ENCODE measurements at regions not wholly inside any gene's neighbourhood (a gene's known extent, or its start where the extent isn't known, plus 50 kb on each side); places are given as distances from the start of the nearest gene placed in this dataset.

DNA sequence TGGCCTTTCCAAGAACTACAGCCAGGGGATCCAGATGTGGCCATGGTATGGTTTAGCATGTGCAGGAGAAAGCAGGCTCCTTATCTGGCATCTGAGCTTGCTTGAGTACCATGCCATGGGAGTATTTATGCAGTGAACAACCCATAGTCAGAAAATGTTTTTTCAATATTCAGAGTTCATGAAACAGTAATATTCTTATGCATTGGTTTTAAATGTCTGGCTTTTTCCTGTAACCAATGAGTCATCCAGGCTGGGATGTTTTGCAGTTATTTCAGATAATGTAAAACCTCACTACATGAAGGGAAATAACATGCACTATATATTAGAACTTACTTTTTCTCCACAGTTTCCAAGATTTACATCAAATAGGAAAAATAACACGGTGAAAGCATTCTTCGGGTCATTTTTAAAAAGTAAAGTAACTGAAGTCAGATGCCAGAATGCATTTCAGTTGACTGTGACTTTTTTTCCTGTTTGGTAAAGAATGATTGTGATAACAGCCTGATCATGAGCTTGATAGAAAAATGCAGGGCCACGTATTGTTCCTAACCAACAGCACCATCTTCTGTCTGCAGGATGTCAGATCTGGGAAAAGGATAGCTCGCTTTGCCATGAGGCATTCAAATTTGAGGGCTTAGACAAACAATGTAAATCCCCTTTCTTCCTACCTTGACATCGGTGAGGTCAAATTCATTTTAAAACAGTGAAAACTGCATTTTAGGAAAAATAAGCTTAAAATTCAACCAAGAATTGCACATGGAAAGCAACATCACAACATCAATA is 152.8 kb downstream of the DSC3 start:
- TF ChIP-seq POLR2A (IDR thresholded peaks at IDR 0.05) (no peak), CTCF (IDR thresholded peaks at IDR 0.05) (no peak)
- H3K4me3 ChIP-seq (ENCODE audit: low read depth, poor library complexity, severe bottlenecking), result no peak overlapping the region
- intact Hi-C loops (cut with DNase I; ENCODE audit: low total_unique reads), result no loop called here
- DNase-seq (ENCODE audit: low spot score in 2 of 2), result no peak
- 45 to 46% methylated on average over 5 of the region's 5 CpGs for WGBS, 2 donors

DNA sequence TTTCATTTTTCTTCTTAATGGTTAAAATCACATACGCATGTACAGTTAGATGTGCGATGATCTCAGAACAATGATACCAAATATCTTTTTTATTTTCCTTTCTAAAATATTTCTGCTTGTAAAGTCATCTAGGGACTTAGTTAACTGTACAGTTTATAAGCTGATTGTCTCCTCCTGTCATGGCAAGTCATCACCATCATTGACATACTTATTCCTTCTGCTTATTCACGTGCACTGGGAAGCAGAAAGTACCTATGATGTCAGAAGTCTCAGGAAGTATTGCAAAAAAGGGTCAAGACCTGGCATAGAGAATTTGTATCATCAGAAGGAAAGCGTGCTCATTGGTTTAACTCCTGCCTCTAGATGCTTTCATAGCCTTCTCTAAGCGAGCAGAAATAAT is 154.2 kb downstream of the DSC3 start:
- intact Hi-C loops (cut with DNase I; ENCODE audit: low total_unique reads), result no loop called here
- 86 to 87% methylated on average over 5 of the region's 5 CpGs for whole genome bisulfite sequencing, 2 donors
- DNase-seq (ENCODE audit: low spot score in 2 of 2), result no peak
- TF ChIP-seq CTCF (IDR thresholded peaks at IDR 0.05) (no peak), POLR2A (IDR thresholded peaks at IDR 0.05) (no peak)
- no peak overlapping the region for H3K4me3 ChIP-seq (ENCODE audit: low read depth, poor library complexity, severe bottlenecking)

DNA sequence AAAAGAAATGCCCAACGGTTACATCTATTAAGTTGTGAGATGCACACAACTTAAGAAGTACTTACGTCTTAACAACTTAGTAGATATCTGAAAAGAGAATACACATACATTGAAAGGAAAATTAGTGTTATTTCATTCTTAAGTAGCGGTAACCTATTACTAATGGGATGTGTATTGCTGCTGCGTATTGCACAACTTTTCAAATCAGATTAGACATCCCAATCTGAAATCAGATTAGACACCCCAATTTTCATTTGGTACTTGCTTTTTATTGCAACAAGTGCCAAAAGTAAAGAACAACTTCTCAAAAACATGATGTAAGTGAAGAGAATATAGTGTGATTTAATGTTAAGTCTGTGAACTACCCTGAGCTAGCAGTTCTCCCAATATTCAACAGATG is 155.5 kb downstream of the DSC3 start:
- 90 to 92% methylated on average over 4 of the region's 4 CpGs for WGBS, 2 donors
- H3K4me3 ChIP-seq (ENCODE audit: low read depth, poor library complexity, severe bottlenecking), result no peak overlapping the region
- TF ChIP-seq POLR2A (IDR thresholded peaks at IDR 0.05) (no peak), CTCF (IDR thresholded peaks at IDR 0.05) (no peak)
- no peak for DNase-seq (ENCODE audit: low spot score in 2 of 2)
- intact Hi-C loops (cut with DNase I; ENCODE audit: low total_unique reads), result no loop called here

GRCh38 chr18:30870466-30870865 is 172.1 kb downstream of the DSC3 start:
- TF ChIP-seq CTCF (IDR thresholded peaks at IDR 0.05) (no peak), POLR2A (IDR thresholded peaks at IDR 0.05) (no peak)
- intact Hi-C loops (cut with DNase I; ENCODE audit: low total_unique reads), result no loop called here
- 83 to 93% methylated on average over 2 of the region's 2 CpGs for whole genome bisulfite sequencing, 2 donors
- DNase-seq (ENCODE audit: low spot score in 2 of 2), result no peak
- H3K4me3 ChIP-seq (ENCODE audit: low read depth, poor library complexity, severe bottlenecking), result no peak overlapping the region

GRCh38 chr18:30862900-30863299 is 179.6 kb downstream of the DSC3 start:
- no peak for TF ChIP-seq POLR2A (IDR thresholded peaks at IDR 0.05)
- TF ChIP-seq CTCF (IDR thresholded peaks at IDR 0.05), result no peak
- intact Hi-C loops (cut with DNase I; ENCODE audit: low total_unique reads), result no loop called here
- no peak overlapping the region for H3K4me3 ChIP-seq (ENCODE audit: low read depth, poor library complexity, severe bottlenecking)
- DNase-seq (ENCODE audit: low spot score in 2 of 2), result no peak
- whole genome bisulfite sequencing, 2 donors, result 70 to 82% methylated on average over 6 of the region's 6 CpGs

- WGBS, 2 donors, result 65 to 71% methylated on average over 3 of the region's 3 CpGs
- no peak for TF ChIP-seq POLR2A (IDR thresholded peaks at IDR 0.05)
- TF ChIP-seq CTCF (IDR thresholded peaks at IDR 0.05), result no peak
- H3K4me3 ChIP-seq (ENCODE audit: low read depth, poor library complexity, severe bottlenecking), result no peak overlapping the region
- DNase-seq (ENCODE audit: low spot score in 2 of 2), result no peak
- intact Hi-C loops (cut with DNase I; ENCODE audit: low total_unique reads), result no loop called here
Observed at GRCh38 chr18:30860741-30861140, 181.8 kb downstream of the DSC3 start.

Measured in lower leg skin (tissue), 4 donors.